Pulmonary artery endothelial cell (primary cell): ENCODE measurements at regions not wholly inside any gene's neighbourhood (a gene's known extent, or its start where the extent isn't known, plus 50 kb on each side); places are given as distances from the start of the nearest gene placed in this dataset.
"Not testable (repeated sequence)": the region's sequence is repeated elsewhere in the genome, so short reads cannot be mapped to it uniquely, and the experiment has no call there.

ENCODE experiments used
- DNase-seq: peaks from one replicate; pipeline ENCODE4 v3.0.0-alpha.2; 2011; ENCODE audit warnings: low read depth, low spot score

GRCh38 chr9:13446286-13446937, 166.9 kb upstream of the MPDZ start:
- DNase-seq = no peak

DNA sequence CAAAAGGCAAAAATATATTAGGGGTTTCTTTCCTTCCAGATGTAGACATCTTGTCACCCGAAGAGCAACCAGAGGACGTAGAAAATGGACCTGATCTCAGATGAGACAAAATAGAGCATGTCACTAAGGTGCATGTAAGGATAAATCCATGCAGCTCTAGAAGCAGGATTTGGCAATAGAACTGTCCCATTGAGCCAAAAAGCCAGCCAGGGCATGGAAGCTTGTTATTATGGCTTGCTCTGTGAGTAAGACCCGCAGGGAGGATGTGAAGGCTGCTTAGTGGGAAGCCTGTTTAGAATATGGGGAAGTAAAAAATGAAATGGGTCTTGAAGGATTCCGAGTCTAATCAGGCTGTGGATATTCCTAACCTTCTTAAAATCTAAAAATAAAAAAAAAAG, 165.6 kb upstream of the MPDZ start:
- no peak for DNase-seq

DNA sequence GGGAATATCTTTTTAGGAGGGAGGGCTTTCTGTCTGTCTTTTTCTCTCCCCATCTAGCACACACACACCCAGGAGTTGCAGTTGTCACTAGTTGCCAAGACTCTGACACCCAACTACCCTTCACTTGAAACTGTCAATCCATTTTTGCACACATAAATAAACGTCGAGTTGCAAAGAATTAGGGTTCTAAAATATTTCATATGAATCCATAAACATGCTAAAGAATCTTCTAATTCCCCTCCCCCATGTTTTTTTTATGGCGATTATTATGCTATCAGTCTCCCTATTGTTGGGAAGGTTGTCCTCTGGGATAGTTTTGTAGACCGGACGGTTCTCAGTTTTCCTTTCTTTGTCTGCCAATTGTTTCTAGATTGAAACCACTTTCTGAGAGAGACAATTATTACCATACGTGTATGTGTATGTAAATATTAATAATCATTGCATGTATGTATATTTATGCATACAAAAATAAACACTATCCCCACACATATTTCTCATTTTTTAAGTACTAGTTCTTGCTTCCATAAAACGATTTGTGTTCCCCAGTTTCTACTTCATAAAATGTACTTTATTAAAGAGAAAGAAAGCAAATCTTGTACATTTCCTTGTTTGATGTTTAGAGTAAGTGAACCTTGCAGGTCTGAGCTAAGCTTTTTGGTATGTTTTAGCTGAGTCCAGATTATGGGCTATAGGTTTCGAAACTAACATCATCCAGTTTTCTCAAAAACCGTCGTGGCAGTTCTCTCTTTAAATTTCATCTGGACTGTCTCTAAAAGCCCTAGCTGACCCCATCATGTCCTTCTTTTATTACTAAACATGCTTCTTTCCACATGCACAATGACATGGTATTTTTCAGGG, 165.0 kb upstream of the MPDZ start:
- no peak for DNase-seq

DNA sequence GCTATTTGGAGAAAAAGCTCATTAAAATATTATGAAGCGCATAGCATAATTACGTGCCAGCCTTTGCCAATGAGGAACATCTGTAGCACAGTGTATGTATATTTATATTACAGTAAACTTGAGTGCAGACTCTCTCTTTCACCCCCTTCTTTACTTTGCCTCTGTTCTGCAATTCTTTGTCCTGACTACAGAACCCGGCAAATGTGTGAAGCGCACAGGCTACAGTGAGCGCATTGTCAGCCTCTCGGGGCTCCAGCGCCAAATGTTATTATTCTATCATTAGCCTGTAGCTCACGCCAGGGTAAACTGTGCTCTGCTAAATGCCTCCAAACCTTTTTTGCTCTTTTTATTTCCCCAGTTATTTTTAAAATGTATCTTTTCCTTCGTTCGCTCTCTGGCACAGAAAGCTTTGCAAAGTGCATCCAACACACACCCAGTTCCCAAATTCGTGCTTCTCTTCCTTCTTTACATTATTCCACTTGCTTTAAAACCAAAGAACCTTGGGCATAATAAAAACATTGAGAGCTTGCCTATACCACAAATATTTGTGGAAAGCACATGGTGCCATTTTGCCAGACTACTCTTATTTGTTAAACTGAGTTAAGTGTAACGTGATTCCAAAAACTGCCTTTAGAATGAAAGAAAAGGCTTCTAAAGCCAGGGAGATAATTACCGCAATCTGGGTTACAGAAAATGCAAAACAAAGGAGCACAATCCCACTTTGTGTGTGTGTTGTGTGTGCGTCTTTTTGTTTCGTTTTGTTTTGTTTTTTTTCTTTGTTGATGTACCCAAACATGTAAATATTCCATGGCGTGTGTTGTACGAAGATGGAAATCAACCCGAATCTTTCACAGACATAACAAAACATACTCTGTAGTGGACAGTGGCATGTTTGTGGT, 164.1 kb upstream of the MPDZ start:
- DNase-seq = no peak

DNA sequence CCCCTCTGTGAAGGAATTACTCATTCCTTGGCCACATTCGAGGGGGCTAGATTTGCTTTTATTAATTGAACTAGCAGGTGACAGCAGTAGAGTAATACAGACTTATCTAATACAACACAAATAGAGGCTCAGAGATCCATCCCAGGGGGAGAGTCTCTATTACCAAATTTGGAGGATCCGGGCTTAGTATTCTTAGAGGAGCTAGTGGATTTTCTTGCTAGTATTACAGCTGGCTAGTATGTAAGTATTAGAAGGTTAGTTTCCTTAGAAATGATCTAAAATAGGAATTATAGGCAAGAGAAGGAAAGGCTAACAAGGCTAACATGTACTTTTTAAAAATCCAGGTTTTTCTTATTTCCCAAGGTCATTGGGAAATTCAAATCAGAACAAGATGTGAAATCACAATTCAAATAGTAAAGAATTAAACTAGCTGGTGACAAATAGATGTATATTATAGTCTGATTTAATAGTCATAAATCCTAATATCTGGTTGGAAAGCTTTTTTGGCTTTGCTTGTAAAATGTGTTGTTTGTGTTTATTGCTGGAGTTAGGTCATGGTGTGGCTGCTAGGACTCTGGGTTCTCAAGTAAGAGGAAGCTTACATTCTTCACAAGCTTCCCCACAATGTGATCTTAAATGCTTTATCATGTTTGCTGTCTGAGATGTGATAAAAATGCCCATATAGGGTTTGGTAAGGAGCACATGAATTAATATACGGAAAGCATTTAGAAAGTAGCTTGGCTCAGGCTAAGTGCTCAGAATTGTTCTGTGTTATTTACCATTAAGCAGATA, 160.4 kb upstream of the MPDZ start:
- DNase-seq = no peak

GRCh38 chr9:13437866-13438265, 158.4 kb upstream of the MPDZ start:
- no peak for DNase-seq

- no peak for DNase-seq
These were observed 157.1 kb upstream of the MPDZ start for GRCh38 chr9:13436591-13436990.

DNA sequence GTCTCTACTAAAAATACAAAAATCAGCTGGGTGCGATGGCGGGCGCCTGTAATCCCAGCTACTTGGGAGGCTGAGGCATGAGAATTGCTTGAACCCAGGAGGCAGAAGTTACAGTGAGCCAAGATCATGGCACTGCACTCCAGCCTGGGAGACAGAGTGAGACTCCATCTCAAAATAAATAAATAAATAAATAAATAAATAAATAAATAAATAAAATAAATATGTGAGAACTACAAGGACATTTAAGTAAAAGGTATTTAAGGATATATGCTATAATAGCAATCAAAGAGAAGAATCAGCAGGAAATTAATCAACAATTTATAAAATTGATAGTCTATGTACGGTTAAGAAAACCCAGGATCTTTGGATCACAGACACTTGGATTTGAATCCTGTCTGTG, 154.0 kb upstream of the MPDZ start:
- not testable (repeated sequence) for DNase-seq

- DNase-seq = peak; percentile 17
These were observed 153.4 kb upstream of the MPDZ start for GRCh38 chr9:13432904-13433303.

- no peak for DNase-seq
These were observed 152.2 kb upstream of the MPDZ start for GRCh38 chr9:13431692-13432091.

DNA sequence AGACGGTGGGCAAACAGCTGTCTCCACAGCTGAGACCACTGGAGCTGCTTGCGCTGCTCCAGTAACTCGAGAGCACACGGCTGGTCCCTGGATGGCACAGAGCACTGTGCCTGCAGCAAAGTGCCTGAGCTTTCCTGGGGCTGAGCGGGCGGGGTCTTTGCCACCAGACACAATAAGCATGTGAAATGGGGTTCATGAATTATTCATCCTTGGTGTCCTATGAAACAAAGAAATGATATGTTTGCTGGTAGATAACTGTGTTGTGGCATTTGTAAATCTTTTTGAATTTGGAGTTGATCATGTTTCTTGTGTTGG, 151.7 kb upstream of the MPDZ start:
- DNase-seq = no peak

DNA sequence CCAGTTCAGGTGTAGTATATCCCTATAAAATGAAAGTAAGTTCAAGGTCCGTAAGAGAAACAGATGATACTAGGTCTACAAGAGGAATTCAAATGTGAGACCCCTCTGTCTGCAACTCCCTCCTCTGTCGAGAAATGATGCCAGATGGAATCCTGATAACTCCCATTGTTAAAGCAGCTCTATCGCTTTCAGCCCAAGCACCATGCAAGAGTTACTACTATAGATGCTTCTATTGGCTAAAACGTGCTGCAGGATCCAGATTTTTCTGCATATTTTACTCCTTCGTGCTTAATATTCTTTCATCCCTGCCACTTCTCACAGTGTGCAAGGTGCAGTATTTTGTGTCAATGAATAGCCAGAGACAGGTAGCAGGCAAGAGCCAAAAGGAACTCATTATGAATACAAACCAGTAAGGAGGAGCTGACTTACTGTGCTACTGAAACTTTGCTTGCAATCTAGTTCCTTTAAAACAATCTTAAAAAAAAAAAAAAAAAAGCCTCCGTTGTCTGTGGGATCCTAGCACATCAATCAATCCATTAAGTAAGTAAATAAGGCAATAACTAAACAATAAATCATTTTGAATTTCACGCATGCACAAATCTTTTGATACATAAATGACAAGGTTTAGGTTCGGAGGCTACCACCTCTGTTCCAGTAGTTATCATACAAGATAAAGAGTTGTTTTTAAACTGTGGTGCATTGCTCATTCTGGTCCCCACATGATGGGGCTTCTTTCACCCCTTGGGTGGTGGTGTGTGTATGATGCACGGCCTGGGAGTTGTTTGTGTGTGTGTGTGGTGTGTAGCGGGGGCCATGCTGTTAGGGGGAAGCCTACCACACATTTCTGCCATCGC, 151.1 kb upstream of the MPDZ start:
- no peak for DNase-seq

- DNase-seq = no peak
These were observed 150.1 kb upstream of the MPDZ start for GRCh38 chr9:13429301-13430190.

DNA sequence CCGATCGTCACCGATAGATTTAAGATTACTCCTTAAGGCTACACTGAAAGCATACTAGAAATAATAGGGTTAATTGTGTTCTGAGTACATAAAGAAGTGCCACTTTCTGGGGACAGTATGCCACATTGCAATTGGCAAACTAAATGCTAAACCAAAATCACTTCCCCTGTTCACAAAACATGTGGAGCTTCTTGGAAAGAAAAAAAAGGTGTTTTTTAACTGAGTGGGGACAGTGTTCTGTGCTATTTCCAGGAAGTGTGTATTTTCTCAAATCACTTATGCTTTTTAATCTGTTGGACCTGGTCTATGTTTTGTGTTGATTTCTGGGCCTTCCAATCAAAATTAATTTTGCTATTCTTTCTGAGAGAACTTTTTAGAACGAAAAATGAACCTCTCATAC, 149.3 kb upstream of the MPDZ start:
- DNase-seq = no peak

- DNase-seq = peak; percentile 51
These were observed 148.1 kb upstream of the MPDZ start for GRCh38 chr9:13427587-13427986.

DNA sequence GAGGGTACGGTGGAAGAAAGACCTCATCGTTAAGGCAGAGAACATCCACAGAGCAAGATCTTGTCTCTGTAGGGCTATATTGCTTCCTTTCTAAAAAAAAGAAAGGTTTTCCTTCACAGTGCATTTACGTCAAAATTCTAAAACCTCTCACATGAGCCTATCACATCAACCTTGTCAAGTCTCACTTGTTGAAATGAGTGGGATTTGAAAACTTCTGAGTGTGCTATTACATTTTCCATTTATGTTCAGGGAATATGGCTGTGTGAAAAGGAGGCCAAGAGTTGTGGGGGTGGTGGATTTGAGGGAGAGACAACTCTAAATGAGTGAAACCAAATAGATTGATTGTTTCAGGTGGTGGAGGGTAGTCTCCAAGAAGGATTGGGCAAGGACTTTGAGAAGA, 147.1 kb upstream of the MPDZ start:
- no peak for DNase-seq

DNA sequence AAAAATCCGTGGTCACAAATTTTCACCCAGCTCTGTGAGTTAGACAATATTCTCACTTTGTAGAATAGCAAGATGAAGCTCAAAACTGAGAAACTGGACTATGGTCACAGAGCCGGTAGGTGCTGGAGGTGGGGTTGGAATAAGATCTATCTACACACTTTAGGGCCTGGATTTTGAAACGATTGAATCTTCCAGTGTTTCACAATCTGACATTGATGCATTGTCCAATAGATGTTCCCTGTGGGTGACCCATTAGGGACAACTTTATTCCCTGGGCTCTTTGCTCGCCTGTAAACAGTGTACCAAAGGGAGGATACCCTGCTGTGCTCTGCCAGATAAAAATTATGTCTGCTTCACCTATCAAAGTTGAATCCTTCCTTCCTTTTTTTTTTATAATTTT, 145.4 kb upstream of the MPDZ start:
- DNase-seq = no peak

DNA sequence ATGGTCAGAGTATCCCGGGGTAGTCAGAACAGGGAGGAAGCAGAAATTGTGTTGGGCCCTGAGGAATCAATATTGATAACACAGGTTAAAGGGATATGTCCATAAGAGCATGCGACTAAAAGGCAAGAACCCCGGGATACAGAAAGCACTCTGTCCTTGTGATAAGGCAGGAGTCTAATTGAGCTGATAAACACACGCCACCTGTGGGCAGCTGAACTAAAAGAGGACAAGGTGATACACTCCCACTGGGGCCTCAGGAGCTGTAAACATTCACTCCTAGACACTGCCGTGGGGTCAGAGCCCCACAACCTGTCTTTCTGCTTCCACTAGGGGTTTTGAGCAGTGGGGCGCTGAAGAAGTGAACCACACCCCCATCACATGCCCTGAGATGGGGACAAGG, 144.7 kb upstream of the MPDZ start:
- no peak for DNase-seq

DNA sequence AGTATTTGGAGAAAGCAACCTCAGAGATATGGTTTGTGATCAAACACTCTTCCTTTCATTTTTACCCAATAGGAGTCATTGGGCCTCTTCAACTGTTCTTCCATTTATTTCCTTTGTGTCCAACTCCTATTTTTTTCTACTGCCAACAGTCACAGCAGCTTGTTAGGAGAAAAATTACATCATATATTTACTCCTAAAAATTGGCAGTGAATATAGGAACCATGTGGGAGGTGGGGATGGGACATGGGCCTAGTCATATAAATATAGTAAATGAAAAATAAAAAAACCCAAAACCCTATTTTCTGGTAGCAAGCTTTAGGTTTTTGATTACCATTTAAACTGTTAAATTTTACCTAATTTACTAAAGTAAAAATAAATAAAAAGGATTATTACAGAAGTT, 134.9 kb upstream of the MPDZ start:
- no peak for DNase-seq

DNA sequence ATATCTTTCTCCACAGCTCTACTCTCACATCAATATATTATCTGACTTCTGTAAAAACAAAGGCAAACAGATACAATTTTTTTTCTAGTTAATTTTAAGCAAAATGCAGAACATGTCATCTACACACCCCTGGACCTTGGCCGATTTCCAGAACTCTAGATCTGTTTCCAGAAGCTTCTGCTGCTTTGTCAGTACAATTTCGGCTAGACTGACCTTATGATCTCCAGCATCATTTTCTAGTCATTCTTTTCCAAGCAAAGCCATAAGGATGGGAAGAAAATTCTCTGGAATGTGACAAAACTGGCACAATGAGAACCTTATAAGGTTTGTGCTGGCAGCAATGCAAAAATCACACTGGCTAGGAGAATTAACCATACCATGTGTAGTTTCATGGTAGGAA, 132.8 kb upstream of the MPDZ start:
- no peak for DNase-seq
